COLO668 (cell line): ENCODE measurements at regions not wholly inside any gene's neighbourhood (a gene's known extent, or its start where the extent isn't known, plus 50 kb on each side); places are given as distances from the start of the nearest gene placed in this dataset.

Source experiments
- DNase-seq: peaks from one replicate; lab custom pipeline; 2025; ENCODE audit not compliant: unreplicated experiment; lab: John Stamatoyannopoulos, UW

DNA sequence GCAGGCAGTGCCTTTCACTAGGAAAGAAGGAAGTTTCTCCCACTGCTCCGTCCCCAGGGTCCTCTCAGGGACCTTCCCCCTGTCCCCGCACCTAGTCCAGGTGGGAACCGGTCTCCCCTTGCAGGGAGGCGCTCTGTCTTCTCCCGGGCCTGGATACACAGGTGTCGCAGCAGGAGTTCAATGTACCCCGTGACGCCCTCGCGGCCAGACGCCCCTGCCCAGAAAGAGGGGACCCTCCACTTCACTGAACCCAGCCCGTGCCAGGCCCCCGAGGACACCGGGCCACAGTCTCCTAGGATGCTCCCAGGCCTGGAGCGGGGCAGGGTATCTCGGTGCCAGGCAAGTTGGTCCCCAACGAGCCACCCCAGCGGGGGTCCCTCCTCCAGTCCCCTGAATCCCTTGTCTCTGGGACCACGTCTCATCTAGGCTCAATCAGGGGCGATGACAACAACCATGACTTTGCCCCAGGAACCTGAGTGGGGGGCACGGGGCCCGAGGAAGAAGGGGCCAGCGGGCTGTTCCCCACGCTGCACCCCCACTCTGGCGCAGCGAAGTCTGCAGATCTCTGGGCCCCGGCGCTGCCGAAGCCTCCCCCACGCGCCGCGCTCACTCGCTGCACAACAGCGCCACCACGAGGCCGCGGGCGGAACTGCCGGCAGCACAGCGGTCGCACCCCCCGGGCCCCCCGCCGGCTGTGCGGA, 103.0 kb downstream of the EDN3 start:
- peak; percentile 21 for DNase-seq

DNA sequence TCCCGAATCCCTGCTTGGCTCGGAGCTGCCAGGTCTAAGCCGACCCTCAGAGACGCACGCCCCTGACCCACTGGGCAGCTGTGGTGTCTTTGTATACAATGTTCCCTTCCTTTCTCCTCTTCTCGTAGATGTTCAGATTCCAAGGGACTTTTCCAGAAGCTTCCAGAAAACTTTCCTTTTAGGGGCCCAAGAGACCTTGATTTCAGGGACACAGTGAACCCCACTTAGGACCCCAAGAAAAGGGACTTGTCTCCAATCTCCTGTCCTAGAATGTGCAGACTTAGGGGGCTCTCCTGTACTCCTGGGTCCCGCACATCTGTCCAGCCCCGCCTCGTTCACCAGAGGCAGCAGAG, 103.5 kb downstream of the EDN3 start:
- DNase-seq: no peak

DNA sequence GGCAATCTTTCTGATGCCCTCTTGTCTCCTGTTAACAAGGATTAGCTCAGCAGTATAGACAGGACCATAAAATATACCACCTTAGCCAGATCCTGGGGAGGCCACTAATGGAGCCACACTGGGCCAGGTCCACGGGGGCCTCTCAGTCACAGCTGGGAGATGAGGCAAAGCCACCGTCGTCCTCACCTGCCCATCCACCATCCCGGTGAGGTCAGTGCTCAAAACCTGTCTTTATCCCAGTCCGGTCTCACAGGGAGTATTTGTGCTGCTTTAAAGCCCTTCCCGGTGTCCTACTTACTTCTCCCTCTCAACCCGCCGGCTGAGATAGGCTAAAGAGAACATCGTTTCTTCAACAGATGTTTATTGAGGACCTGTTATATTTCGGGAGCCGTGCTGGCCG, 104.3 kb downstream of the EDN3 start:
- no peak for DNase-seq

DNA sequence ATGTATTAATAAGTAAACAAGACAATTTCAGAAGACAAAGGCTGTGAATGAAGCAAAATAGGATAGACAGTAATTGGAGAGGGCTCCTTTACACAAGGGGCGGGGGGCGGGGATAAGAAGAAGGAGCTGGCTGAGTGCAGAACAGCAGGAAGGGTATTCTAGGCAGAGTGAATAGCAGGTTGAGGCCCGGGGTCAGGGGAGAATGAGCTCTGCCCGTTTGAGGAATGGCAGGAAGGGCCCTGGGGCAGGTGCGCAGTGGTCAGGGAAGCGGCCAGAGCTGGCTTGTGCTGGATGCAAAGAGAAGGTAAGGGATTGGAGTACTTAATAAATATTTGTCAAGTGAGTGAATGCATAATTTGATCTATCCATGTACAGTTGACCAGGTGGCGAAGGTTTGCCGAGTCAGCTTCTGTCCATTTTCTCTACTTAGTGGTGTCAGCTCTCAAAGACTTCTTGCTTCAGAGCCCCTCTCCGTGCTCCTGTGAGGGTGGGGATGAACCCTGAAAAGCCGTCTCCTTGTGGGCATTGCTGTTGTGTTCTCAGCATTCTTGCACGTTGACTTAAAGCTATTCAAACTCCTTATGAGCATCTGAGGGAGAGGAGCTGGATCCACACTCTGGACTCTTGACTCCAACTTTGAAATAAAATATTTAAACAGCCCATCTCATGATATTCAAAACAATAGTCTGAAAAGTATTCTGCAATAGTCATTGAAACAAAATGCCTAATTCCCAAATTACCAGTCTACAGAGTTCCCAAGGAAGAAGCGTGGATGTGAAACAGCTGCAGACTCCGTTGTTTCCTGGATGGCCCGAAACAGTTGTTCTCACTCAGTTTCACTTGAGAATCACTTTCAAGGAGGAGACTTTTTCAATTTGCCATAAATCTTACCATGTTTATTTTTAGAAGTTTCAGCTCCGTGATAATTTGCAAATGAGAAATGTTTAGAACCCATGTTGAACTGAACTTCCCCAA, 105.1 kb downstream of the EDN3 start:
- no peak for DNase-seq

DNA sequence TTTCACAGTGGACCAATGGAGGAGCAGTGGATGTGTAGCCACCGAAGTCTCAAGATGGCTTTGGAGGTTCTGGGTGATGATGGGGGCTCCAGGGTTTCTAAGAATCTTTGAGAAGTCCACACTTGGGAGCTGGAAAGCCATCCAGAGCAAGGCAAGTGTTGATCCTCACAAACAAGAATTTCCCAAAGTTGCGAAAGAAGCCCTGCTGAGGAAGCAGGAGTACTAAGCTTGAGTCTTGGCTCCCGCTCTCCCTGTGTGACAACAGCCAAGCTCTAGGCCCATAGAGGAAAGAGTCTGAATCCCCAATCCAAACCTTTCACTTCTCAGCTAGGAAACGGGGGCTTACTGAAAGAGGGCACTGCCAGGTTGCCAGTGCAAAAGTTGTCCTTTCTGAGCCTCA, 106.0 kb downstream of the EDN3 start:
- DNase-seq: no peak

DNA sequence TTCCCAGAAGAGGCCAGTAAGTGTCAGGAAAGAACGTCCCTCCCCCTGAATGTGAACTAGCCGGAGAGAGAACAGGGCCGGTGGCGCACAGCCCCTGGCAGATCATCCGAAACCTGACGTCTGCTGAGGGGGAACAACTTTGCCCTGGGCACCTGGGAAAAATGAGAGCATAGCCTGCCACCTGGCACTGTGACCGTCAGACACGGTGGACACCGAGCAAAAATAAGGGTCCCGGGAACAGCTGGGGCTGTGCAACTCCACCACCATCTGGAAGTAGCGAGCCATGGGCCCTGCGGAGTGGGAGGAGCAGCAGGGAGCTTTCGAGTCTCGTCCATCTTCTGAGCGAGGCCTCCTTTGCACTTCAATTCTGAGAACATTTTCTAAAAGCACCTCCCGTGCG, 110.8 kb downstream of the EDN3 start:
- DNase-seq: no peak

DNA sequence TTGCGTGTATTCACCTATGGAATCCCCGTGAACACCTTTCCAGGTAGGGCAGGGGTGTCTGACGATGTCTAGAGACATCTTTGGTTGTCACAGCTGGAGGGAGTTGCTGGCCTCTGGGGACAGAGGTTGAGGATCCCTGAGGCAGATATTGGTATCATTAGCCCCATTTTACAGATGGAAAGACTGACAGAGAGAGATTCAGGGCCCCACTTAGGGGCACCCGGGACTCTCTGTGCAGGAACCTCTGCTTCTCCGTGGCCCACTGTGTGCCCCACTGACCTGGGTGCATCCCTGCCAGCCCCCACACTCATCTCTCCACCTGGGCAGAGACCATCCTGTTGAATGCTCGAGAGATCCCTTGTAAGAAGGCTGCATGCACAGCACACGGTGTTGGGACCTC, 111.2 kb downstream of the EDN3 start:
- no peak for DNase-seq

DNA sequence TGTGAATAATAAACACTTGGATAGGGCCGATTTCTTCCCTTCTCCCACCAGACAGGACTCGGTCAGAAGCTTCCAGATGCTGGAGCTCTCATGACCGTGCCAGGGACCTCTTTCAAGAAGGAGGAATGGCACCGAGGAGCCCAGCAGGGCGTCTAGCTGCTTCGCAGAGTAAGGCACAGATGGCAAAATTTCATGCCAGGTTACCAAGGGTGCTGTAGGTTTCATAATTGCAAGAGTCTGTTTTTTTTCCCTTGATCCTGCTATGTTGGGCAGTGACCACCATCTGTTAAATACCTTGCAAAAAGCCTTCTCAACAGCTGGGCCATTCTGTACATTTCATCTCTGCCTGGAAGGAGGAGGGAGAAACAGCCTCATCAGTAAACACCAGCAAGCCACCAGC, 111.8 kb downstream of the EDN3 start:
- DNase-seq: no peak

DNA sequence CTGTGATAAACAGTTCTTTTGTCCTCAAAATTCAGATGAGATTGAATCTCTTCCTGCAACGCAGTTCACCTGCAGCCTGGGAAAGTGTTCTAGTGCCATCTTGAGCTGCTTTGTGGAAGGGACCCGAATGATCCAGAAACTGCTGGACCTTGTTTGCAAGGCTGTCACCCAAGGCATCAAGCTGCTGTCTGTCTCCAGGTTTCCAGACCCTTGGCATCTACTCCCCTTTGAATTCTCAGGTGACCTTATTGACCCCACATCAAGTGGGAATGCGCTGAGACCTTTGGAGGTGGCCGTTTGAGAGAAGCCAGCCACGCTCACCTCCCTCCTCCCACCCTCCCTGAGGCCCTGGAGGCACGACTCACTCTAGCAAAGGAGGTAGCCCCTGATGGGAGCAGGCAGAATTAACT, 112.5 kb downstream of the EDN3 start:
- no peak for DNase-seq

DNA sequence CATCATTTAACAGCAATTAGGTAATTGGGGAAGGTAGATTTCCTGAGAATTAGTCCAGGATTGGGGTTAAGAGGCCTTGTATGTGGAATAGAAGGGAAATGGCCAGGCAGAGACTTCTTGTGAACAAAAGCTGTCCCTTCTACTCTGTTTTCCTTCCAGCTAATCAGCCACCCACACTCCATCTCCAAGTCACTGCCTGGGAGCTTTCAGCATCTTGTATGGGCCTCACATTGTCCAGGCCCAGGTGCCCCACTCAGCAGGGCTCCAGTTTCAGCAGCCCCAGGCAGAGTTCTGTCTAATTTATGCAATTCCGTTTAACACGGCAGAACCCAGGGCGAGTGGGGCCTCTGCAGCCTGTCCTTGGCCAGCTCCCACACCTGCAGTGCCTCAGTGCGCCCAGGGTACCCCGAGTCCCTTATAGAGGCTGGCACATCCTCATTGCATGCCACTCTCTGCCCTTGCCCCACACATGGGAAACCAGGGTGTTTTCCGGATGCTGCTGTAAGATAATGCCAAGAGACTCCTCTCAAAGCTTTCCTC, 113.0 kb downstream of the EDN3 start:
- DNase-seq: no peak

DNA sequence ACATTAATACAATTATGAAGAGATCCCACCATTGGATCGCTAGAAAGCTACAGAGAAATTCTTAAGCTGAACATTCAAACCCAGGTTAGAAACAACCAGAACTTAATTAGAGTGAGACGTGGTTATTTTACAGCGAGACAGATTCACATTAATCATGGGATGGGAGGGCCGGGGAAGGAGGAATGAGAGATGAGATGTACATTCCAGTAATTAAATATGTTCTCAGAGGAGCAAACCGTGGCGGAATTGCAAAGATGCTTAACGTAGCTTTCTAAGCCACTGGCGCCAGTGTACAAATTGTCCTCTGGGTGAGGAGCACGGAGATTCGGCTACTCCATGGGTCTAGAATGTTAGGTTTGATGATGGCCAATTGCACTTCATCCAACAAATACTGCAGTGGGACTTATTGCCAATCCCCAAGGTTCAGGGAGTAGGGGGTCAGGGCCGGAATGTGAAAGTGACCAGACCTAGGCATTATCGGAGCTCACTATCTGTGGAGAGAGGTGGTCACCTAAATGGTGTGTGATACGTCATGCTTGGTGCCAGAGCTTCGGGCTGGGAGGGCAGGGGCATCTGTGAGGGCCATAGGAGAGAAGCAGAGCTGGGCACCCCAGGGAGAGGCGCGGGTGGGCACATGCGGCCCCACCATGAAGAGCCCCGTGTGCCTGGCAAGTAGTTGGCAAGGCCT, 114.7 kb downstream of the EDN3 start:
- DNase-seq: no peak

DNA sequence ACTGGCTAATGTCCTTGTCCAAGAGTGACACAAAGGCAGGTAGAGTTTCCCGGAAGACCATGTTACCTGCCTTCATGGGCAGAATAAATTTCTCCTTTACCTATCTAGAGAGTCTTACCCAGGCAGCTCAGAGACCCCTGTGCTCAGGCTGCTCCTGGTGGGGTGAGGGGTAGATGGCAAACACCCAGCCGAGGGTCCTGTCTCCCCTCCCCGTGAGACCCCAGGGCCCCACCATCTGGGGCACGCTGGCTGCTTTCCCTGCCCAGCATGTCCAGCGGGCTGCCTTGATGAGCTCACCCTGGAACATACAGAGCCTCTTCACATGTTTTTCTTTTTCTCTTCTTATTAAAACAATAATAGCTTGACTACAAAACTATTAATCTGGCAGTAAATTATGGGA, 116.5 kb downstream of the EDN3 start:
- no peak for DNase-seq

DNA sequence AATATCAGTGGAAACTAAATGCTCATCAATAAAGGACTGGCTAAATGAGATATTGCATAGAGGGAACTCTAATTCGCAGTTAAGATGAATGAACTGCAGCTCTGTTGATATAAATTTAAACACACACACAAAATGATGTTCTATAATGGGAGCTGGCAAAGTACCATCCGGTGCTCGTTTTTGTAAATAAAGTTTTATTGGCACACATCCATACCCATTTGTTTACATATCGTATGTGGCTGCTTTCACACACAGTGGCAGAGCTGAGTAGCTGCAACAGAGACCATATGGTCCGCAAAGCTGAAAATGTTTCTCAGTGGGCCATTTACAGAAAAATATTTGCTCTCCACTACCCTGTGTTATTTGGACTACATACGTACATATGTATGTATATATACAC, 120.7 kb downstream of the EDN3 start:
- DNase-seq: no peak

DNA sequence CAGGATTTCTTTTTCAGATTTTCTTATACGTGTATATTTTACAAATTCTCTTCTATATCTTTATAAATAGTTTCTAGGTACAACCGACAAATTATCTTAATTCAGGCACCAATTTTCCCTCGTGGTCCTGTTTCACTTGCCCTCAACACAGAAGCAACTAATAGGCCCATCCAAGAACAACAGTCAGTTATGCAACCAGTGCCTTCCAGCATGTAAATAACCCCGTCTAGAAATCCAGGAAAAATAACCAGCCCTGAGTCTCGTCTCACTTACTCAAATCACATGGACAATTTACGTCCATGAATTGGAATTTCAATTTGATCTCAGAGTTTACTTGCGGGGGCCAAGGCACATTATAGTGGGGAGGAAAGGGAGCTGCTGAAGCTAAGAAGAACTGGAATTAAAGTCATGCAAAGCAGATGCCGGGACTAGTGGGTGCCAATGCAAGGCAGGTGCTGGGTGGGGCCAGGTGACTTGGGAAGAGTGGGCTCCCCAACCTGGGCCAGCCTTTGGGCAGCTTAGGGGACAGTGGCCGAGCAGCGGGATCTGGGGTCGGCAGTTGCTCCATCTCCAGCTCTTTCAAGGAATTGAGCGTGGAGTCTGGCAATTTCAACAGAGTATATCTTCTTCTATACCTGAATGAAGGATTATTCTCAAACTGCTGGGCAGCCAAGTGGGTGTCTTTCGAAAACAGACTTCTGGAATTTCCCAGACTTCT, 121.7 kb downstream of the EDN3 start:
- DNase-seq: no peak

DNA sequence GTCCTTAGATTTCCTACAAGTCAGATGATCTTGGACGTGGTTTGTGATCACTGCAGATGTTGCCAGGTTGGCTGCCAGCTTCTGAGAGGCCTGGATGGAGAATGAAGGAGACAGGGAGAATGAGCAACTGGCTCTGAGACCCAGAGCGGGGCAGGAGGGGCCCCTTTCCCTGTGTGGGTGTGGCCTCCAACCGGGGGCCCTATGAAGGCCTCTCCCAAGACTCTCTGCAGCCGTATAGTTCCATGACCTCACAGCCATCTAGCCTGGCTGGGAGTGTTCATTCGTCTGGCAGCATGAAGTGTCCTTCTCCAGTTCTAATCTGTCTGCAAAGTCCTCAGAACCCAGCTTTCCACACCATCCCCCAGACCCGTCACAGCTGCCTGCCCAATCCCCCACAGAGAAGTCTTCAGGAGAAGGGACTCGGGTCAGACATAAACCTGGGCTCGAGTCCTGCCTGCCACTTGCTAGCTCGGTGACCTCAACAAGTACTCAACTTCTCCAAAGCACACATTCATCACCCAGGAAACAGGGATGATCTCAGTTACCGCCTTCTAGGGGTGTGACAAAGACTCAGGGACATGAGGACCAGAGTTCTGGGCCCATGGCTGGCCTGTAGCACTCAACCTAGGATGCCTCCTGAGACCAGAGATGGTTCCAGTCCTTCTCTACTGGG, 122.6 kb downstream of the EDN3 start:
- DNase-seq: no peak

DNA sequence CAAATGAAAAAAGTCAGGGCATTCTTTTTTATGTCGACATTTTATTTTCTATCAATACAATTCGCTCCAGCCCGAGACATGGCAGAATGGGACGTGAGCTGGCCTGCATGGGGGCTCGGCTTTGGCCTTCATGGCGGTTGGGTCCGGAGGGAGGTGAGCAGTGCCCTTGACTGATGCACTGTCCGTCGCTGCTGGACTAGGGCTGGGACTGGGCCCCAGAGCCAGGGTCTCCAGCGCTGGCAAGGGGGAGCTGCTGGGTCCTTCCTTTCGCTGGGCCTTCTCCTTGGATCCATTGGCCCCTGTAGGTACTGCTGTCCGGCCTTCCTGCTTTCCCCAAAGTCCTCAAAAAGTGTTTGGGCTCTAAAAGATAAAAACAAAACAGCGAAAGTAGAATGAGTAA, 124.6 kb downstream of the EDN3 start:
- DNase-seq: no peak

DNA sequence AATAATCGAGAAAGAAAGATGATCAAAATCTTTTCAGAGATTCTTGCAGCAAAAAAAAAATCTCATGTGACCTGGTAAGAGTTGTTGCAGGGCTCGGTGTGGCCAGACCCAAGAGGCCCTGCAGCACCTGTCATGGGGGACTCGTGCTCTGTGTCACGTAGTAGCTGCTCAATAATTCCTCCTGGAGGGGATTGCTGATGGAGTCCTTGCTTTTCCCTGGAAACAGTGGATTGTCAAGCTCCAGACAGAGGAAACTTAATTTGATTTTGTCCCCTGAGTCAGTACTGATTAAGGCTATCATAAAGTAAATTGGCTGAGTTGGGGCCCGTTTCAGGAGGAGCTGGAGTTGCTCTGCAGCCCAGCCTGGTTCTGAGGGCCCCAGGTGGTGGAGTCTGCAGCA, 125.2 kb downstream of the EDN3 start:
- DNase-seq: no peak

DNA sequence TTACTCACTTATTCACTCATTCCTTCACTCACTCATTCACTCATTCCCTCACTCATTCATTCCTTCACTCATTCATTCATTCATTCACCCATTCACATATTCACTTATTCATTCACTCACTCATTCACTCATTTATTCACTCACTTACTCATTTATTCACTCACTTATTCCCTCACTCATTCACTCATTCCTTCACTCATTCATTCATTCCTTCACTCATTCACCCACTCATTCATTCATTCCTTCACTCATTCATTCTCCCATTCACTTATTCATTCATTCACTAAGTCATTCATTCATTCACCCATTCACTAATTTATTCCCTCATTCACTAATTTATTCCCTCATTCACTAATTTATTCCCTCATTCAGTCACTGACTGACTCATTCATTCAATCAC, 127.6 kb downstream of the EDN3 start:
- no peak for DNase-seq

DNA sequence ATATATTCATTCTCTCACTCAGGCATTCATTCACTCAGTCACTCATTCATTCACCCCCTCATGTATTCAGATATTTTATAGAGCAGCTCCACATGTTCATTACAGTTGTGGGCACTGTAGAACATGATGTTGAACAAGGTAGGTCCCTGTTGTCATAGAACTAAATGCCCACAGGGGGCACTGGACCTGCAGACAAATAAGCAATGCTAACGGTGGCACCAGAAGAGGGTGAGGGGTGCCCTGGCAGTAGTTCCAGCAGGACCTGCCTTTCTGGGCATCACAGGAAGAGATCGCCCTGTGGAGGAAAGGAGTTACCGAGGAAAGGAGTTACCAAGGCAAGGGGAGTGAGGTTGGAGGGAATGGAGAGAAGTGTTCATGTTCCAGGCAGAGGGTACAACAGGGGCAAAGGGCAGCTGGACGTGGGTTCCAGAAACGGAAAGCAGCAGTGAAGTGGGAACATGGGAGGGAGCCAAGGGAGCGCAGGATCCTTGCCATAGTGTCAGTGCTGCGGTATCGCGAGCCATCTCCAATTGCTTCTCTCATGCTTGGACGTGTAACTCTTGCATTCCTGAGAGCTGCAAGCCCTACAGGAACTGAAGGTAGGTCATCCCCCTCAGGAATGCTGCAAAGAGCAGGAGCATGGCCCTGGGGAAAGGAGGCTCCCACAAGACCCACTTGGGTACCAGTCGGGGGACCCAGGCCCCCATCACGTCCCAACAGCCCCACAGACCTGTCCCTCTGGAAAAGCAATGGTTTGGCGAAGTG, 128.2 kb downstream of the EDN3 start:
- no peak for DNase-seq

DNA sequence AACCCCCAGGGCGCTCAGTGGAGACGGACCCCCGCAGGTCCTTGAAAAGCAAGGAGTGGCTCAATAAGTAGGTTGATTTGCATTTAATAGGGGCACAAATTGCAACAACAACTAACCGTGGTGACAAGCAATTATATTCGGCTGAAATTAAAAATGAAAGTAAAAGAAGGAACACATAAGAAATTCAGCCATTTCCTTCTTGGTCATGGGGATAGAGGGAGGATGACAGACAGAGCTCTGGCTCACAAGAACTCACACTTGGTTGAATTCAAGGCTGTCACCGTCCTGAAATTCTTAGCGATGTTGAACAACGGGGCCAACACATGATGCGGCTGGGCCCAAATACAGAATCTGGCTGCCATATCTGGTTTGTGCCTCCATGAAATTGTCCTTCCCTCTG, 129.0 kb downstream of the EDN3 start:
- no peak for DNase-seq
